ENCODE measurements at regions not wholly inside any gene's neighbourhood (a gene's known extent, or its start where the extent isn't known, plus 50 kb on each side); places are given as distances from the start of the nearest gene placed in this dataset.

- TF ChIP-seq ZBTB43 (CRISPR knock-in tag; IDR thresholded peaks at IDR 0.05) (no peak), GTF2I (CRISPR knock-in tag; conservative IDR thresholded peaks at IDR 0.05) (no peak), ZNF317 (CRISPR knock-in tag; IDR thresholded peaks at IDR 0.05; ENCODE audit: borderline replicate concordance, low read depth) (no peak), SMAD4 (CRISPR knock-in tag; IDR thresholded peaks at IDR 0.05) (no peak), CDX4 (CRISPR knock-in tag; IDR thresholded peaks at IDR 0.05; ENCODE audit: borderline replicate concordance) (no peak), SMAD3 (CRISPR knock-in tag; IDR thresholded peaks at IDR 0.05; ENCODE audit: borderline replicate concordance) (no peak)
Measured at GRCh38 chr14:71621276-71621675, 311.0 kb upstream of the RGS6 start (continued).

GRCh38 chr14:71621980-71622605, 310.1 kb upstream of the RGS6 start:
- ChIA-PET POLR2A (no interaction called here), CTCF (no interaction called here)
- Mint-ChIP-seq H3K9me3 (no peaks in the 10 kb centered on the region), H3K27ac (no peak overlapping the region), H3K27me3 (ENCODE audit: low read depth) (no peaks in the 10 kb centered on the region), H3K36me3 (peaks cover 15% of the 10 kb centered on the region), H3K4me3 (no peak overlapping the region), H3K4me1 (peaks cover 19% of the 10 kb centered on the region)
- ATAC-seq (no peak), DNase-seq (ENCODE audit: low spot score) (no peak)
- TF ChIP-seq ZNF317 (CRISPR knock-in tag; IDR thresholded peaks at IDR 0.05; ENCODE audit: borderline replicate concordance, low read depth) (no peak), NR2C2 (CRISPR knock-in tag; IDR thresholded peaks at IDR 0.05) (no peak), FOXK1 (CRISPR knock-in tag; IDR thresholded peaks at IDR 0.05) (no peak), NR3C1 (CRISPR knock-in tag; conservative IDR thresholded peaks at IDR 0.05; ENCODE audit: low read depth) (no peak), GABPB1 (CRISPR knock-in tag; IDR thresholded peaks at IDR 0.05) (no peak), MAX (CRISPR knock-in tag; IDR thresholded peaks at IDR 0.05) (no peak), AR (CRISPR knock-in tag; IDR thresholded peaks at IDR 0.05) (no peak), AFF4 (CRISPR knock-in tag; IDR thresholded peaks at IDR 0.05; ENCODE audit: borderline replicate concordance) (no peak), ZNF263 (CRISPR knock-in tag; IDR thresholded peaks at IDR 0.05; ENCODE audit: low read depth) (no peak), ZNF512 (CRISPR knock-in tag; IDR thresholded peaks at IDR 0.05; ENCODE audit: borderline replicate concordance) (no peak), ZNF281 (CRISPR knock-in tag; IDR thresholded peaks at IDR 0.05) (no peak), ZBTB21 (CRISPR knock-in tag; IDR thresholded peaks at IDR 0.05; ENCODE audit: borderline replicate concordance) (no peak), MLX (CRISPR knock-in tag; IDR thresholded peaks at IDR 0.05) (no peak), ZNF219 (CRISPR knock-in tag; IDR thresholded peaks at IDR 0.05; ENCODE audit: borderline replicate concordance) (no peak), TP53 (CRISPR knock-in tag; IDR thresholded peaks at IDR 0.05) (no peak), ATF3 (CRISPR knock-in tag; conservative IDR thresholded peaks at IDR 0.05) (no peak)

Data from WTC11 (cell line).